IMR-90 (cell line): ENCODE measurements at regions not wholly inside any gene's neighbourhood (a gene's known extent, or its start where the extent isn't known, plus 50 kb on each side); places are given as distances from the start of the nearest gene placed in this dataset.

Experiments
- ATAC-seq: fragments of 200-7000 bp; cut with Tn5 transposase; 2 replicates; pipeline ENCODE4 v1.9.1; 2020; ENCODE audit warnings: low read depth, mild to moderate bottlenecking, moderate library complexity
- BruUV-seq: library from RNA; stranded (reverse); fragments of 400-500 nt; replicated peaks from 2 replicates; lab custom pipeline; 2021; lab: Mats Ljungman, UMichigan
- CTCF ChIA-PET: fragments of 300-600 bp; formaldehyde crosslinking; extraction: SDS; loops from one replicate; lab custom pipeline; 2021; ENCODE audit warnings: antibody characterized with exemption; lab: Yijun Ruan, JAX
- POLR2A ChIA-PET: fragments of 300-600 bp; sonication (Branson Sonifier 250); formaldehyde crosslinking; loops from one replicate; lab custom pipeline; 2022; ENCODE audit warnings: antibody characterized with exemption; ENCODE audit not compliant: unreplicated experiment; lab: Charles Lee
- DNase-seq: peaks from one replicate; pipeline ENCODE4 v3.0.0; 2013
- H2AFZ ChIP-seq: replicated peaks from 2 replicates; pipeline ENCODE3; 2013; ENCODE audit warnings: low read length, mild to moderate bottlenecking; ENCODE audit not compliant: poor library complexity
- H2AK5ac ChIP-seq: 2 replicates; pipeline ENCODE4 v1.6.1; 2013; ENCODE audit warnings: low read depth, low read length, inconsistent platforms
- H2AK9ac ChIP-seq: replicated peaks from 2 replicates; pipeline ENCODE3; 2013; ENCODE audit warnings: mild to moderate bottlenecking, low read depth, low read length, moderate library complexity; ENCODE audit not compliant: poor library complexity
- H2BK120ac ChIP-seq: 2 replicates; pipeline ENCODE4 v1.6.1; 2013; ENCODE audit warnings: low read depth, low read length, inconsistent platforms
- H2BK15ac ChIP-seq: 3 replicates; pipeline ENCODE4 v1.6.1; 2013; ENCODE audit warnings: low read depth, low read length, inconsistent platforms
- H2BK20ac ChIP-seq: 2 replicates; pipeline ENCODE4 v1.6.1; 2013; ENCODE audit warnings: low read depth, mild to moderate bottlenecking, inconsistent platforms, low read length, moderate library complexity
- H2BK5ac ChIP-seq: 2 replicates; pipeline ENCODE4 v1.6.1; 2013; ENCODE audit warnings: mild to moderate bottlenecking, low read depth, low read length, inconsistent platforms; ENCODE audit not compliant: poor library complexity, severe bottlenecking
- H3K14ac ChIP-seq: replicated peaks from 2 replicates; pipeline ENCODE4 v1.6.1; 2013; ENCODE audit warnings: low read depth, low read length, inconsistent platforms
- H3K18ac ChIP-seq: 2 replicates; pipeline ENCODE4 v1.6.1; 2013; ENCODE audit warnings: low read depth, low read length, control low read depth
- H3K23ac ChIP-seq: 2 replicates; pipeline ENCODE4 v1.6.1; 2013; ENCODE audit warnings: low read depth, low read length, inconsistent platforms
- H3K27ac ChIP-seq: 2 replicates; pipeline ENCODE4 v1.5.1; 2013; ENCODE audit warnings: mild to moderate bottlenecking, control low read depth, low read length; ENCODE audit not compliant: insufficient read depth
- H3K27me3 ChIP-seq: 2 replicates; pipeline ENCODE4 v1.6.1; 2013; ENCODE audit warnings: low read length; ENCODE audit not compliant: control insufficient read depth, insufficient read depth
- H3K36me3 ChIP-seq: 2 replicates; pipeline ENCODE4 v1.6.1; 2013; ENCODE audit warnings: low read length, mixed read lengths; ENCODE audit not compliant: control insufficient read depth, insufficient read depth
- H3K4ac ChIP-seq: 2 replicates; pipeline ENCODE4 v1.6.1; 2013; ENCODE audit warnings: low read depth, low read length, inconsistent platforms
- H3K4me1 ChIP-seq: 2 replicates; pipeline ENCODE4 v1.6.1; 2013; ENCODE audit warnings: low read length, mixed read lengths; ENCODE audit not compliant: control insufficient read depth, insufficient read depth
- H3K4me2 ChIP-seq: 2 replicates; pipeline ENCODE4 v1.6.1; 2013; ENCODE audit warnings: low read depth, mild to moderate bottlenecking, control low read depth, low read length, moderate library complexity
- H3K4me3 ChIP-seq: 2 replicates; pipeline ENCODE4 v1.5.1; 2013; ENCODE audit warnings: low read depth, mild to moderate bottlenecking, control low read depth, low read length, moderate library complexity; ENCODE audit not compliant: insufficient read depth
- H3K56ac ChIP-seq: 2 replicates; pipeline ENCODE4 v1.6.1; 2013; ENCODE audit warnings: low read length, inconsistent platforms; ENCODE audit not compliant: insufficient read depth; ENCODE audit errors: extremely low read depth
- H3K79me1 ChIP-seq, 2 experiments: 2 replicates each; pipeline ENCODE4 v1.6.1; 2013; ENCODE audit warnings: low read length in 2 of 2, inconsistent platforms in 1 of 2, low read depth in 1 of 2
- H3K9ac ChIP-seq: 2 replicates; pipeline ENCODE4 v1.6.1; 2013; ENCODE audit warnings: low read depth, low read length, control low read depth
- H3K9me1 ChIP-seq: 2 replicates; pipeline ENCODE4 v1.6.1; 2013; ENCODE audit warnings: low read length, inconsistent platforms; ENCODE audit not compliant: insufficient read depth
- H3K9me3 ChIP-seq: 2 replicates; pipeline ENCODE4 v1.6.1; 2013; ENCODE audit warnings: low read length; ENCODE audit not compliant: control insufficient read depth, insufficient read depth
- H4K20me1 ChIP-seq: 2 replicates; pipeline ENCODE4 v1.6.1; 2013; ENCODE audit warnings: low read length, inconsistent platforms; ENCODE audit not compliant: insufficient read depth
- H4K5ac ChIP-seq: 2 replicates; pipeline ENCODE4 v1.6.1; 2013; ENCODE audit warnings: mild to moderate bottlenecking, low read depth, low read length, control low read depth
- H4K8ac ChIP-seq, 2 experiments: 2 replicates each; pipeline ENCODE4 v1.6.1; 2013; ENCODE audit warnings: low read depth in 2 of 2, low read length in 2 of 2, control low read depth in 1 of 2, inconsistent platforms in 1 of 2
- H4K91ac ChIP-seq: 2 replicates; pipeline ENCODE4 v1.6.1; 2013; ENCODE audit warnings: low read depth, low read length, inconsistent platforms; ENCODE audit not compliant: insufficient read depth
- BHLHE40 ChIP-seq: fragments of 150-350 bp; IDR thresholded peaks from 2 replicates; pipeline ENCODE4 v1.6.1; 2016; ENCODE audit warnings: mild to moderate bottlenecking, low read depth, low read length
- CEBPB ChIP-seq: IDR thresholded peaks from 2 replicates; pipeline ENCODE4 v1.6.1; 2012; ENCODE audit warnings: low read depth, low read length, improper control_type of control experiment
- CHD1 ChIP-seq: IDR thresholded peaks from 2 replicates; pipeline ENCODE4 v1.6.1; 2012; ENCODE audit warnings: low read depth, low read length, improper control_type of control experiment
- CTCF ChIP-seq: conservative IDR thresholded peaks from 2 replicates; pipeline ENCODE4 v1.5.1; 2012; ENCODE audit warnings: mild to moderate bottlenecking, low read depth, low read length, improper control_type of control experiment
- ELK1 ChIP-seq: fragments of 150-350 bp; IDR thresholded peaks from 2 replicates; pipeline ENCODE4 v1.6.1; 2016; ENCODE audit warnings: low read depth, mild to moderate bottlenecking, low read length, moderate library complexity, borderline replicate concordance
- FOS ChIP-seq: fragments of 150-350 bp; IDR thresholded peaks from 2 replicates; pipeline ENCODE4 v1.6.1; 2016; ENCODE audit warnings: low read depth, low read length
- MAFK ChIP-seq: IDR thresholded peaks from 2 replicates; pipeline ENCODE4 v1.6.1; 2012; ENCODE audit warnings: low read depth, low read length, improper control_type of control experiment
- MAZ ChIP-seq: IDR thresholded peaks from 2 replicates; pipeline ENCODE4 v1.6.1; 2012; ENCODE audit warnings: low read depth, mild to moderate bottlenecking, low read length, improper control_type of control experiment, moderate library complexity, borderline replicate concordance
- MXI1 ChIP-seq: IDR thresholded peaks from 2 replicates; pipeline ENCODE4 v1.6.1; 2012; ENCODE audit warnings: low read depth, mild to moderate bottlenecking, low read length, moderate library complexity, borderline replicate concordance
- NFE2L2 ChIP-seq: fragments of 150-350 bp; IDR thresholded peaks from 2 replicates; pipeline ENCODE4 v1.6.1; 2016; ENCODE audit warnings: low read depth, mild to moderate bottlenecking, low read length
- POLR2A ChIP-seq: IDR thresholded peaks from 2 replicates; pipeline ENCODE4 v1.6.1; 2012; ENCODE audit warnings: mild to moderate bottlenecking, low read depth, low read length
- RAD21 ChIP-seq: IDR thresholded peaks from 2 replicates; pipeline ENCODE4 v1.6.1; 2012; ENCODE audit warnings: low read length, improper control_type of control experiment
- RCOR1 ChIP-seq: IDR thresholded peaks from 2 replicates; pipeline ENCODE4 v1.6.1; 2012; ENCODE audit warnings: mild to moderate bottlenecking, low read length, improper control_type of control experiment; ENCODE audit not compliant: insufficient replicate concordance
- RFX5 ChIP-seq: IDR thresholded peaks from 2 replicates; pipeline ENCODE4 v1.8.0; 2012; ENCODE audit warnings: low read depth, mild to moderate bottlenecking, low read length, moderate library complexity
- SMC3 ChIP-seq: fragments of 150-350 bp; IDR thresholded peaks from 2 replicates; pipeline ENCODE4 v1.6.1; 2016; ENCODE audit warnings: low read depth, mild to moderate bottlenecking, antibody characterized with exemption, low read length, moderate library complexity
- WGBS, 2 experiments: methylation state at CpG; one replicate each; pipeline versions ENCODE4 v1.1.5 to v1.1.7; 2013; ENCODE audit warnings: missing lambda C conversion rate in 2 of 2; ENCODE audit not compliant: insufficient read length in 1 of 2; ENCODE audit errors: extremely low coverage in 2 of 2; 5-methylcytosine and 5-hydroxymethylcytosine counted together
- dilution Hi-C: fragments of 300-500 bp; cut with HindIII; formaldehyde crosslinking; loops from one replicate; pipeline ENCODE4 v1.14.3; 2018; ENCODE audit warnings: low sequenced_read_pairs; ENCODE audit not compliant: unreplicated experiment
- in situ Hi-C: fragments of 300-500 bp; cut with MboI; formaldehyde crosslinking; loops from 3 replicates; pipeline ENCODE4 v1.14.3; 2019; ENCODE audit warnings: low sequenced_read_pairs, inconsistent platforms, mixed read lengths
- intact Hi-C: fragments of 100-400 bp; cut with micrococcal nuclease; formaldehyde crosslinking; loops from 2 replicates; pipeline ENCODE4 v1.10.0; 2022
- TF ChIP-seq, protein P1 (sequence below): fragments of 150-350 bp; IDR thresholded peaks from 2 replicates; pipeline ENCODE4 v1.6.1; 2017; ENCODE audit warnings: mild to moderate bottlenecking, antibody characterized with exemption, low read length, low read depth

- no peaks in the 10 kb centered on the region for H3K79me1 ChIP-seq
- H3K9me3 ChIP-seq = no peaks in the 10 kb centered on the region
- H3K4me2 ChIP-seq = no peak overlapping the region
- H3K27ac ChIP-seq = no peak overlapping the region
- H2BK20ac ChIP-seq = no peak overlapping the region
- no peak for DNase-seq
- H3K4ac ChIP-seq = no peak overlapping the region
- TF ChIP-seq MAZ (no peak), POLR2A (no peak), CEBPB (no peak), RFX5 (no peak), CHD1 (no peak), MAFK (no peak), BHLHE40 (no peak), FOS (no peak), ELK1 (no peak), SMC3 (no peak), NFE2L2 (no peak), MXI1 (no peak), RAD21 (no peak), RCOR1 (no peak), CTCF (no peak)
- TF ChIP-seq, protein P1, sequence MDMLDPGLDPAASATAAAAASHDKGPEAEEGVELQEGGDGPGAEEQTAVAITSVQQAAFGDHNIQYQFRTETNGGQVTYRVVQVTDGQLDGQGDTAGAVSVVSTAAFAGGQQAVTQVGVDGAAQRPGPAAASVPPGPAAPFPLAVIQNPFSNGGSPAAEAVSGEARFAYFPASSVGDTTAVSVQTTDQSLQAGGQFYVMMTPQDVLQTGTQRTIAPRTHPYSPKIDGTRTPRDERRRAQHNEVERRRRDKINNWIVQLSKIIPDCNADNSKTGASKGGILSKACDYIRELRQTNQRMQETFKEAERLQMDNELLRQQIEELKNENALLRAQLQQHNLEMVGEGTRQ = no peak
- ATAC-seq = no peak
- no peak overlapping the region for H3K18ac ChIP-seq
- WGBS, 2 experiments = 77% methylated on average over 2 of the region's 2 CpGs; no CpG with 5 or more reads in 1 of the 2 experiments
- ChIA-PET CTCF (interaction anchor here (0.5 kb wide), 1 partner anchor 1707 kb away, joined by 3 read pairs; no protein-coding TSS in a partner anchor), POLR2A (no interaction called here)
- no peaks in the 10 kb centered on the region for H3K9me1 ChIP-seq
- no peak overlapping the region for H2AK9ac ChIP-seq
- no peak overlapping the region for H3K56ac ChIP-seq
- H3K4me3 ChIP-seq = no peak overlapping the region
- H2AFZ ChIP-seq = no peak overlapping the region
- no peak overlapping the region for H3K23ac ChIP-seq
- no peaks in the 10 kb centered on the region for H4K20me1 ChIP-seq
- no peak overlapping the region for H3K9ac ChIP-seq
- BruUV-seq = no TSS peak
- no peak overlapping the region for H2BK120ac ChIP-seq
- no peak overlapping the region for H2AK5ac ChIP-seq
- H4K91ac ChIP-seq = no peak overlapping the region
- H2BK15ac ChIP-seq = no peak overlapping the region
- no peak overlapping the region for H4K8ac ChIP-seq
- in situ Hi-C loops (no loop called here), dilution Hi-C loops (no loop called here), intact Hi-C loops (no loop called here)
- H3K4me1 ChIP-seq = no peaks in the 10 kb centered on the region
- peaks cover 3% of the 10 kb centered on the region; the same call in 1 of the 2 replicates for H3K27me3 ChIP-seq
- H4K5ac ChIP-seq = no peak overlapping the region
- no peaks in the 10 kb centered on the region for H3K36me3 ChIP-seq
- no peak overlapping the region for H2BK5ac ChIP-seq
- H3K14ac ChIP-seq = no peak overlapping the region
Measured at GRCh38 chr2:191545361-191545760, 132.6 kb upstream of the NABP1 start.
